GM12874 (cell line): ENCODE measurements at regions not wholly inside any gene's neighbourhood (a gene's known extent, or its start where the extent isn't known, plus 50 kb on each side); places are given as distances from the start of the nearest gene placed in this dataset.

Experiments
- TF ChIP-seq, protein P1 (sequence below): IDR thresholded peaks from 2 replicates; pipeline ENCODE4 v1.5.1; 2011; ENCODE audit warnings: low read depth, mild to moderate bottlenecking, control low read depth, low read length, moderate library complexity; ENCODE audit not compliant: insufficient read depth

DNA sequence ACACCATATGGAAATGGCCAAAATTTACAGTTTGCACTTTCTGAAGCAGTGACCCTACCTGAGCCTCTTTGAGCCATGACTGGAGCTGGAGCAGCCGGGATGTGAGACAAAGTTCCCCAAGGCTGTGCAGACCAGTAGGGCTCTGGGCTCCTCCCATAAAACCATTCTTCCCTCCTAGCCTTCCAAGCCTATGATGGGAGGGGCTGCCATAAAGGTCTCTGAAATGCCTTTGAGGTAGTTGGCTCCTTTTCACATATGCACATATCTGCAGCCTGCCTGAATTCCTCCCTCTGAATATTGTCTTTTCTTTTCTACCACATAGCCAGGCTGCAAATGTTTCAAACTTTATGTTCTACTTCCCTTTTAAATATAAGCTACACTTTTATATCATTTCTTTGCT is 516.6 kb upstream of the POM121L12 start:
- TF ChIP-seq, protein P1, sequence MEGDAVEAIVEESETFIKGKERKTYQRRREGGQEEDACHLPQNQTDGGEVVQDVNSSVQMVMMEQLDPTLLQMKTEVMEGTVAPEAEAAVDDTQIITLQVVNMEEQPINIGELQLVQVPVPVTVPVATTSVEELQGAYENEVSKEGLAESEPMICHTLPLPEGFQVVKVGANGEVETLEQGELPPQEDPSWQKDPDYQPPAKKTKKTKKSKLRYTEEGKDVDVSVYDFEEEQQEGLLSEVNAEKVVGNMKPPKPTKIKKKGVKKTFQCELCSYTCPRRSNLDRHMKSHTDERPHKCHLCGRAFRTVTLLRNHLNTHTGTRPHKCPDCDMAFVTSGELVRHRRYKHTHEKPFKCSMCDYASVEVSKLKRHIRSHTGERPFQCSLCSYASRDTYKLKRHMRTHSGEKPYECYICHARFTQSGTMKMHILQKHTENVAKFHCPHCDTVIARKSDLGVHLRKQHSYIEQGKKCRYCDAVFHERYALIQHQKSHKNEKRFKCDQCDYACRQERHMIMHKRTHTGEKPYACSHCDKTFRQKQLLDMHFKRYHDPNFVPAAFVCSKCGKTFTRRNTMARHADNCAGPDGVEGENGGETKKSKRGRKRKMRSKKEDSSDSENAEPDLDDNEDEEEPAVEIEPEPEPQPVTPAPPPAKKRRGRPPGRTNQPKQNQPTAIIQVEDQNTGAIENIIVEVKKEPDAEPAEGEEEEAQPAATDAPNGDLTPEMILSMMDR = no peak

DNA sequence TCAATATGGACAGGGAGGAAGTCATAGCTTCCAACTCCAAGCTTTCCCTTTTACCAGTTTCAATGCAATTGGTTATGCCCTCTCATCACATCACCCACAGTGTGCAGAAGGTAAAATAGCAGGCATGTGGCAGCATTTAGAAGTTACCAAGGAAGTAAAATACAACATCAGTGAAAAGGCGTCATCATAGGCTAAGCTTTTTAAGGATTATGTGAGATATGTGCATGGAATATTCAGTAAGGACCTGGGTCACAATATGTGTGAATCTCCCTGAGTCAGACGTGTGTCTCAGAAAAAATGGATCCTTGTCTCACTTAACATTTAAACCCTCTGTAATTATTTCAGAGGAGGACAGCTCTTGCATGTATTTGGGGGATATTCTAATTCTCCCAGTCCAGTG is 522.8 kb upstream of the POM121L12 start:
- TF ChIP-seq, protein P1 = no peak

DNA sequence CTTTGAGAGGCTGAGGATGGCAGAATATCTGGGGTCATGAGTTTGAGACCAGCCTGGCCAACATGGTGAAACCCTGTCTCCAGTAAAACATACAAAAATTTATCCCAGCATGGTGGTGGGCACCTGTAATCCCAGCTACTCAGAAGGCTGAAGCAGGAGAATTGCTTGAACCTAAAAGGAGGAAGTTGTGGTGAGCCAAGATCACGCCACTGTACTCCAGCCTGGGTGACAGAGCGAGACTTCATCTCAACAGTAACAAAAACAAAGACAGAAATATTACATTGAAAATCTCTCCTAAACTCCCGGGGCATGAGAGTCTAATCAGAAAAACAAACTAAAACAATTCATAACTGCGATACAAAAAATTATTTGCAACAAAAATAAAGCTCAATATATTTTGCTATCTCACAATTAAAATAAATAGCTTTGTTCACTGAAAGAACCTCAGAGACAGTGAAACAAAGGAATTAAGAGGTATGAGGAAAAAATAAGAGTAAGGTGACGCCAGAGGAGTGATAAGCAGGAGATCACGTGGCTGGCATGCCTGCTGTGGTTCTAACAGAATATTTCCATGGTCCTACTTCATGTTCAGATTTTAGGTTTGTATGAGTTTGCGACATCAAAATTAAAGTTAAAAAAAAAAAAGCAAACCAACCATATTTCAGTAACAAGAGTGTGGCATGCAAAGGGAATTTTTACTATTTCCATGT is 527.7 kb upstream of the POM121L12 start:
- TF ChIP-seq, protein P1 = no peak

DNA sequence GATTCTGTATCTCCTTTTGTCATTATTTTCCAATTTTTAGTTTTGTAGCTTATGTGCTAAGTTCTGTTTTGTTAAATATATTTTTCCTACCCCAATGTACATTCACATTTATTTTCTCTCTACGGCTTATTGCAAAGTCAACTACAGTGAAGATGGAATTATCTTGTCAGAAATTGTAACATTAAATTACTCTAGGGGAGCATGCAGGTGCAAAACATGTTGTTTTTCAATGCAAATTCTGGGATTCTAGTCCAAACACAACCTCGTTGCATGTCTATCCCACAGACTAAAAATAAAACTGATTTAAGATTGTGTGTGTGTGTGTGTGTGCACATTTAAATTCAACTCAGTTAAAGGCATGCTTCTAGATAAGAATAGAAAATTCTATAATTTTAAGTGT is 529.1 kb upstream of the POM121L12 start:
- TF ChIP-seq, protein P1 = no peak

DNA sequence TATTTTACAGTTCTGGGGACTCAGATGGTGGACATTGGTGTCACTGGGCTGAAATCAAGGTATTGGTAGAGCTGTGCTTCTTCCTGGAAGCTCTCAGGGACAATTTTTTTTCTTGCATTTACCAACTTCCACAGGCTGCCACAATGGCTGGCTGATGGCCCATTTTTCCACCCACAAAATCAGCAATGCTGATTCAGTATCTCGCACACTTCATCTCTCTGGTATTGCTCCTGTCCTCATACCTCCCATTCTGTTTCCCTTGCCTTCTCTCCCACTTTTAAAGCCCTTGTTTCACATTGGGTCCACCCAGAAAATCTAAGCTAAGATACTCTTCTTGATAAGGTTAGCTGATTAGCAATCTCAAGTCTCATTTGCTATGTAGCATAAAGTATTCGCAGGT is 530.9 kb upstream of the POM121L12 start:
- TF ChIP-seq, protein P1 = no peak

DNA sequence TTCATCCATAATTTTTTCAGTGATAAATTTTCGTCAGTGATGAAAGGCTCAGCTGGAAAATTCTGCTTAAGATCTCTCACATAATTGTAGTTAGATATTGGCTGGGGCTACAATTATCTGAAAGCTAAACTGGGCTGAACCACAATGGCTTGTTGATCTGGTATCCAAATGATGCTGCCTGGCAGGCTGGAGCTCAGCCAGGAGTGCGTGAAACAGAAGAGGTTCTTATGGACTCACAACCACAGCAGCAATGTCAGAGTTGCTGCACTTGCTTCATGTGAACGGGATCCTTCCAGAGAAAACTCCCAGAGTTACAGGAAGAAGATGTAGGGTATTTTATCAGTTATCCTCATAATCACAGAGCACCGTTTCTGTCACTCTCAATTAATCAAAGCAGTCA is 533.2 kb upstream of the POM121L12 start:
- TF ChIP-seq, protein P1 = no peak

DNA sequence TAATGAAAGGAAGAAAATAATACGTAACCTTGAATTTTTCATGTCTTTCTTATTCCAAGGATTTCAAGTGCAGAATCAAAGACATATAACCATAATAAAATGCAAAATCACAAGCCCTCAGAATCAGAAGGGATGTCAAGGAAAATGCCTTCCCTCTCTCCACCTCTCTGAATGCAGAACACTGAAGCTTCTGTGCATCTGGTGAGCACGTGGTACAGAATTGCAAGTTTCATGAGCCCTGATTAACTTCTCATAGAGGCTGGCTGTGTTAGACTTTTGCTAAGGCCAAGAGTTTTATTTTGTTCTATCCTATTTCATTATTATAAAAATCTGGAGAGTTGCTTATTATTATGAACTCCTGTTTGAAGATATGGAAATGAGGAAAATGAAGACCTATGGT is 533.7 kb upstream of the POM121L12 start:
- TF ChIP-seq, protein P1 = no peak
